Common myeloid progenitor, CD34-positive (primary cell): ENCODE measurements at regions not wholly inside any gene's neighbourhood (a gene's known extent, or its start where the extent isn't known, plus 50 kb on each side); places are given as distances from the start of the nearest gene placed in this dataset.
"Not testable (repeated sequence)": the region's sequence is repeated elsewhere in the genome, so short reads cannot be mapped to it uniquely, and the experiment has no call there.

ENCODE experiments used
- CTCF ChIA-PET: fragments of 350-600 bp; sonication (Branson Sonifier 250); formaldehyde crosslinking; loops from one replicate; lab custom pipeline; 2021; ENCODE audit warnings: antibody characterized with exemption; lab: Charles Lee
- POLR2A ChIA-PET: fragments of 350-600 bp; sonication (Branson Sonifier 250); formaldehyde crosslinking; loops from one replicate; lab custom pipeline; 2021; ENCODE audit warnings: antibody characterized with exemption; lab: Charles Lee
- DNase-seq, 3 donors: peaks; one replicate each; pipeline versions ENCODE4 v3.0.0 to v3.0.0-alpha.2; 2013
- H3K27ac ChIP-seq, 2 experiments: 1 replicate in 1 of 2; 2 replicates in 1 of 2; pipeline ENCODE4 v1.7.0; 2013; ENCODE audit warnings: inconsistent platforms in 2 of 2, low read length in 2 of 2, mild to moderate bottlenecking in 2 of 2, low read depth in 1 of 2, moderate library complexity in 1 of 2; ENCODE audit not compliant: severe bottlenecking in 2 of 2, insufficient read depth in 1 of 2, poor library complexity in 1 of 2
- H3K27me3 ChIP-seq, 5 experiments: replicated peaks in 2 of 5; 1 replicate in 3 of 5; 2 replicates in 2 of 5; pipeline versions ENCODE4 v1.6.1 to v1.7.0; 2013; ENCODE audit warnings: low read length in 4 of 5, mild to moderate bottlenecking in 2 of 5, moderate library complexity in 2 of 5, inconsistent platforms in 1 of 5; ENCODE audit not compliant: insufficient read depth in 5 of 5, control insufficient read depth in 4 of 5
- H3K36me3 ChIP-seq, 4 experiments: 1 replicate in 2 of 4; 2 replicates in 2 of 4; pipeline versions ENCODE4 v1.6.1 to v1.7.0; 2013; ENCODE audit warnings: low read length in 3 of 4, control low read depth in 1 of 4, mild to moderate bottlenecking in 1 of 4; ENCODE audit not compliant: control insufficient read depth in 4 of 4, insufficient read depth in 4 of 4
- H3K4me1 ChIP-seq, 4 experiments: 1 replicate in 3 of 4; 2 replicates in 1 of 4; pipeline versions ENCODE4 v1.6.1 to v1.7.1; 2013; ENCODE audit warnings: low read length in 3 of 4, mild to moderate bottlenecking in 3 of 4, control low read depth in 1 of 4, inconsistent platforms in 1 of 4, moderate library complexity in 1 of 4; ENCODE audit not compliant: control insufficient read depth in 4 of 4, insufficient read depth in 4 of 4; ENCODE audit errors: control extremely low read depth in 1 of 4
- H3K4me3 ChIP-seq, 7 experiments: 1 replicate in 4 of 7; 2 replicates in 3 of 7; pipeline versions ENCODE4 v1.5.1 to v1.7.0; 2013; ENCODE audit warnings: mild to moderate bottlenecking in 7 of 7, low read length in 6 of 7, moderate library complexity in 6 of 7, inconsistent platforms in 2 of 7, low read depth in 2 of 7, control low read depth in 1 of 7; ENCODE audit not compliant: insufficient read depth in 4 of 7, control insufficient read depth in 1 of 7; ENCODE audit errors: extremely low read depth in 1 of 7
- H3K9me3 ChIP-seq, 5 experiments: 1 replicate in 4 of 5; 2 replicates in 1 of 5; pipeline versions ENCODE4 v1.6.1 to v1.7.1; 2013; ENCODE audit warnings: low read length in 4 of 5, mild to moderate bottlenecking in 2 of 5, inconsistent platforms in 1 of 5, low read depth in 1 of 5, moderate library complexity in 1 of 5; ENCODE audit not compliant: control insufficient read depth in 4 of 5, insufficient read depth in 2 of 5; ENCODE audit errors: control extremely low read depth in 1 of 5
- WGBS: methylation state at CpG from one replicate; pipeline ENCODE4 v1.1.5; 2013; ENCODE audit not compliant: insufficient coverage; 5-methylcytosine and 5-hydroxymethylcytosine counted together

DNA sequence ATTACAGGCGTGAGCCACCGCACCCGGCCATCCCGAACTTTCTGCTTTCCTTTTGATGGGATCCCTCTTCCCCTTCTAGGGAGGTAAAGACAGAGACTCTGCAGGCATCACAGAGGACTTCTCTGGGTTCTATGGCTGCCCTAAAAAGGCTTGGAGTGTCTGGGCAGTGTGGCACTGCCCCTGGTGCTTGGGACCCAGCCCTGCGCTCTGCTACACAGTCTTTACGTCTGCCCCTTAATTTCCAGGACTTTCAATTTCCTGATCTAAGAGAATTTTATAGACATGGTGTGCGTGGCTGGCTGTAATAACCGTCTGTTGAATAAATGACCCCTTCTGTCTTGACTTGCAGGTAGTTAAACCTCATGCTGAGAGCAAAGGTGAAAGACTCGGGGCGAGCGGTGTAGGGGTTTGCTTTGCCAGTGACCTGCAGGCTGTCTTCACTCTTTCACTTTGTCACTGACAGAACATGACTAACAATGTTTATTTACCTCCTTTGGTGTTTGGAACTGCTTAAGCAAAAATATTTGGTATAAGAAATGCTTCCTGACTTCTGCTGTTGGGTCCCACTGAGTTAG, 110.9 kb upstream of the MAP1LC3B2 start:
- POLR2A ChIA-PET: no interaction called here
- WGBS: 98% methylated on average over 5 of the region's 11 CpGs

DNA sequence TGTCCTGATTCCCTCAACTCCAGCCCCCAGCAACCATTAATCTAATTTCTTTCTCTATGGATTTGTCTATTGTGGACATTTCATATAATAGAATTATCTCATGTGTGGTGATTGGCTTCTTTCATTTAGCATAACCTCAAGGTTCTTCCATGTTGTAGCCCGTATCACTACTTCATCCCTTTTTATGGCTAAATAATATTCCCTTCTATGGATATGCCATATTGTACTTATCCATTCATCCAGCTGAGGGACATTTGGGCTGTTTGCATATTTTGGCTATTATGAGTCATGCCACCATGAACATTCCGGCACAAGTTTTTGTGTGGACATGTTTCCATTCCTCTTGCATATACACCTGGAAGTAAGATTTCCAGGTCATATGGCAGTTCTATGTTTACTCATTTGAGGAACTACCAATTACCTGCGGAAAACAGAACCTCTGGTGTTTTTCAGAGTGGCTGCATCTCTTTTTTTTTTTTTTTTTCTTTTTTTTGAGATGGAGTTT, 108.7 kb upstream of the MAP1LC3B2 start:
- H3K4me3 ChIP-seq: no peak overlapping the region
- POLR2A ChIA-PET: no interaction called here
- no peaks in the 10 kb centered on the region for H3K9me3 ChIP-seq
- H3K36me3 ChIP-seq: no peaks in the 10 kb centered on the region
- H3K27me3 ChIP-seq: peaks cover 0 to 3% (median 0%) of the 10 kb centered on the region in 5 experiments
- no peak overlapping the region for H3K27ac ChIP-seq
- no peak for DNase-seq
- WGBS: 100% methylated on average over 1 of the region's 3 CpGs
- H3K4me1 ChIP-seq: peaks cover 0 to 6% (median 3%) of the 10 kb centered on the region in 4 experiments
- CTCF ChIA-PET: no interaction called here

More for the DNA sequence above, 110.9 kb upstream of the MAP1LC3B2 start:
- H3K36me3 ChIP-seq: no peaks in the 10 kb centered on the region
- CTCF ChIA-PET: no interaction called here
- H3K4me1 ChIP-seq: peaks cover 0 to 21% (median 11%) of the 10 kb centered on the region in 4 experiments
- H3K27me3 ChIP-seq: no peaks in the 10 kb centered on the region
- no peak overlapping the region for H3K27ac ChIP-seq
- no peaks in the 10 kb centered on the region for H3K9me3 ChIP-seq
- no peak for DNase-seq
- no peak overlapping the region for H3K4me3 ChIP-seq

DNA sequence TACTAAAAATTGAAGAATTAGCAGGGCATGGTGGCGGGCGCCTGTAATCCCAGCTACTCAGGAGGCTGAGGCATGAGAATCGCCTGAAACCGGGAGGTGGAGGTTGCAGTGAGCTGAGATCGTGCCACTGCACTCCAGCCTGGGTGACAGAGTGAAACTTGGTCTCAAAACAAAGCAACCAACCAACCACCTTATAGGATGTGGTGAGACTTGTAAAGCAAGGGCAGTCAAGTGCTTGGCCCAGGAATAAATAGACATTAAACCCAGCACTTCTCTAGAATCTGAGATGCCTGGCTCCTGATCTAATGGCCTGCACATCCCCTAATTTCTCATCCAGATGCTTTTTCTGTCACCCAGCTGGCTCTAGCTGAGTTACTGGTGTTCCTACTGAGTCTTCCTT, 106.2 kb upstream of the MAP1LC3B2 start:
- CTCF ChIA-PET: interaction anchor here (1.1 kb wide), 1 partner anchor 11 kb away, joined by 4 read pairs; no protein-coding TSS in a partner anchor
- POLR2A ChIA-PET, H3K4me3 ChIP-seq, H3K27ac ChIP-seq, H3K9me3 ChIP-seq, H3K36me3 ChIP-seq: not testable (repeated sequence)
- DNase-seq: peak in 2 of 3 donors; percentile 33 to 43
- whole genome bisulfite sequencing: 94% methylated on average over 2 of the region's 5 CpGs
- Histone ChIP-seq H3K4me1 (peaks cover 0 to 15% (median 9%) of the 10 kb centered on the region in 4 experiments), H3K27me3 (peaks cover 0 to 10% (median 0%) of the 10 kb centered on the region in 5 experiments)

DNA sequence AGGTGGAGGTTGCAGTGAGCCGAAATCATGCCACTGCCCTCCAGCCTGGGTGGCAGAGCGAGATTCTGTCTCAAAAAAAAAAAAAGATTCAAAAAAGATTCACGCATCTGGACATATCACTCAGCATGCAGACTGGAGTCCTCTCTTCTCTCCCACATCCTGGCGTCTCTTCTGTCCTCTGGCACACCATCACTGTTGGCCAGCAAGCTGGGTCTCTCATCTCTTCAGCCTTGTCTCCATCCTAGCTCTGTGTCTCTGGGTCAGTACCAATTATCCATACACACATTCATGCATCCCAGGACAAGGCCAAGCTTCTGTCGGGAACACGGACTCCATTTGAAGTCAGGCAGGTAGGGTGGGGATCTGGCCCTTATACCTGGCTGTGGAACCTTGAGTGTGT, 105.5 kb upstream of the MAP1LC3B2 start:
- CTCF ChIA-PET: interaction anchor here (0.9 to 1.0 kb wide), 2 partner anchors 11 to 33 kb away, joined by 3 read pairs; no protein-coding TSS in a partner anchor

DNA sequence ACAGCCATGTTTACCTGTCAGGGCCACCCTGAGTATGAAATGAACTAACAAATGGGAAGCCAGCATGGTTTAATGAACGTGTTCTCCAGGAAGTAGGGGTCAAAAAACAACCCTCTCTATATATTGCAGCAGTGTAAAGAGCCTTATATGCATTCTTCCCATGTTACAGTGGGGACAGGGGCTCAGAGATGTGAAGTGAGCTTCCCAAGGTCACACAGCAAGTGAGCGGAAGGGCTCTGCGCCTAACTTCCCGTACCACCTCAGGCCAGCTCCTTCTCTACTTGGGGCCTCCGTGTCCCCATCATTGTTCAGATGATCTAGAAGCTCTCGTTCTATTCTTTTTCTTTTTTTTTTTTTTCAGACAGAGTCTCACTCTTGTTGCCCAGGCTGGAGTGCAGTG, 105.1 kb upstream of the MAP1LC3B2 start:
- H3K27ac ChIP-seq: no peak overlapping the region
- 85% methylated on average over 6 of the region's 6 CpGs for WGBS
- ChIA-PET POLR2A (no interaction called here), CTCF (interaction anchor here (0.9 to 1.0 kb wide), 2 partner anchors 11 to 33 kb away, joined by 3 read pairs; no protein-coding TSS in a partner anchor)
- H3K36me3 ChIP-seq: no peaks in the 10 kb centered on the region
- H3K4me3 ChIP-seq: no peak overlapping the region
- no peaks in the 10 kb centered on the region for H3K9me3 ChIP-seq
- peaks cover 0 to 10% (median 0%) of the 10 kb centered on the region in 5 experiments for H3K27me3 ChIP-seq
- H3K4me1 ChIP-seq: peaks cover 0 to 15% (median 9%) of the 10 kb centered on the region in 4 experiments
- DNase-seq: no peak

More for the DNA sequence above, 105.5 kb upstream of the MAP1LC3B2 start:
- H3K36me3 ChIP-seq: no peaks in the 10 kb centered on the region
- no peak for DNase-seq
- H3K4me3 ChIP-seq: no peak overlapping the region
- peaks cover 0 to 10% (median 0%) of the 10 kb centered on the region in 5 experiments for H3K27me3 ChIP-seq
- no peak overlapping the region for H3K27ac ChIP-seq
- POLR2A ChIA-PET: no interaction called here
- peaks cover 0 to 15% (median 9%) of the 10 kb centered on the region in 4 experiments for H3K4me1 ChIP-seq
- no peaks in the 10 kb centered on the region for H3K9me3 ChIP-seq
- 98% methylated on average over 5 of the region's 6 CpGs for WGBS

DNA sequence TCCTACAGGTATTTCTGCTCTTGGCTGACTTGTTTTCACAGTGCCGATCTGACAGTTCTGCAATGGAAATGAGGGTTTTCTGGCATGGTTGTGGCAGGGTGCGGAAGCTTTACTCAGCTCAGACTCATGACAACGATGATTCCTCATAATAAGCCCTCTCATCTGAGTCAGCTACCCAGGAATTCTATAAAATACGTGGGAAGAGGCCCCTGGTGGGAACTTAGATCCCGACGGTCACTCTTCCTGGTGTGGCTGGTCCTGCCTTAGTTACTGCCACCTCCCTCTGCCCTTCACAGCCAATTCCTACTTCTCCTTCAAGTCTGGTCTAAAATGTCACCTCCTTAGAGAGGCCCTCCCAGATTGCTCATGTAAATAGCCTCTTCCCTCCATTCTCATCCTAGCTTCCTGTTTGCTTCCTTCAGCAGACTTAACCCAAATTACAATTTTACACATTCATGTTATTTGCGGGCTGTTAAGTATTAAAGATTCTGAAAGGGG, 104.2 kb upstream of the MAP1LC3B2 start:
- Histone ChIP-seq H3K4me3 (peak overlapping the region in 1 of 7 experiments; percentile 21), H3K4me1 (peaks cover 0 to 15% (median 9%) of the 10 kb centered on the region in 4 experiments), H3K9me3 (no peaks in the 10 kb centered on the region), H3K27ac (peak overlapping the region; percentile 58 to 82), H3K36me3 (no peaks in the 10 kb centered on the region), H3K27me3 (peaks cover 0 to 10% (median 0%) of the 10 kb centered on the region in 5 experiments)
- POLR2A ChIA-PET: no interaction called here
- peak in 1 of 3 donors; percentile 25 for DNase-seq
- CTCF ChIA-PET: interaction anchor here (0.5 to 1.1 kb wide), 2 partner anchors 84 to 182 kb away, joined by 3 read pairs; no protein-coding TSS in a partner anchor
- 72% methylated on average over 6 of the region's 7 CpGs for WGBS
